ENCODE measurements at regions not wholly inside any gene's neighbourhood (a gene's known extent, or its start where the extent isn't known, plus 50 kb on each side); places are given as distances from the start of the nearest gene placed in this dataset.

- H3K27me3 ChIP-seq: no peaks in the 10 kb centered on the region
- in situ Hi-C loops (cut with MboI; ENCODE audit: low sequenced_read_pairs in 4 of 4): loop anchor here in 2 of 4 donors (10.0 to 25.0 kb wide), 2 partner anchors 208 to 211 kb away; no protein-coding TSS in a partner anchor
Measured at GRCh38 chr12:69073035-69073434, 140.1 kb upstream of the CPM start.

GRCh38 chr12:69074556-69075349 lies 141.8 kb upstream of the CPM start:
- Histone ChIP-seq H3K9me3 (no peaks in the 10 kb centered on the region), H3K36me3 (no peaks in the 10 kb centered on the region), H3K27ac (no peak overlapping the region), H3K27me3 (no peaks in the 10 kb centered on the region), H3K4me1 (no peaks in the 10 kb centered on the region), H3K4me3 (no peak overlapping the region)
- no peak for TF ChIP-seq CTCF (IDR thresholded peaks at IDR 0.05 in 4 of 5, conservative IDR thresholded peaks at IDR 0.05 in 1 of 5)
- no peak for TF ChIP-seq POLR2A (IDR thresholded peaks at IDR 0.05)
- intact Hi-C loops (cut with DNase I; ENCODE audit: low total_unique reads) (no loop called here), in situ Hi-C loops (cut with MboI; ENCODE audit: low sequenced_read_pairs in 4 of 4) (loop anchor here in 2 of 4 donors (10.0 to 25.0 kb wide), 2 partner anchors 210 to 212 kb away; no protein-coding TSS in a partner anchor)
- ATAC-seq (no peak), DNase-seq (no peak)

More at GRCh38 chr12:69073035-69073434, 140.1 kb upstream of the CPM start:
- Histone ChIP-seq H3K27ac (no peak overlapping the region), H3K9me3 (no peaks in the 10 kb centered on the region), H3K36me3 (no peaks in the 10 kb centered on the region), H3K4me1 (no peaks in the 10 kb centered on the region), H3K4me3 (no peak overlapping the region)
- no peak for ATAC-seq
- TF ChIP-seq POLR2A (IDR thresholded peaks at IDR 0.05): no peak
- TF ChIP-seq CTCF (IDR thresholded peaks at IDR 0.05 in 4 of 5, conservative IDR thresholded peaks at IDR 0.05 in 1 of 5): no peak
- DNase-seq: no peak
- intact Hi-C loops (cut with DNase I; ENCODE audit: low total_unique reads): no loop called here

- no peaks in the 10 kb centered on the region for H3K27me3 ChIP-seq
- intact Hi-C loops (cut with DNase I; ENCODE audit: low total_unique reads) (no loop called here), in situ Hi-C loops (cut with MboI; ENCODE audit: low sequenced_read_pairs in 4 of 4) (no loop called here)
- no peak overlapping the region for H3K4me3 ChIP-seq
- no peaks in the 10 kb centered on the region for H3K9me3 ChIP-seq
- H3K4me1 ChIP-seq: no peaks in the 10 kb centered on the region
- H3K27ac ChIP-seq: no peak overlapping the region
- ATAC-seq (no peak), DNase-seq (no peak)
- TF ChIP-seq CTCF (IDR thresholded peaks at IDR 0.05 in 4 of 5, conservative IDR thresholded peaks at IDR 0.05 in 1 of 5): no peak
- TF ChIP-seq POLR2A (IDR thresholded peaks at IDR 0.05): no peak
- H3K36me3 ChIP-seq: no peaks in the 10 kb centered on the region
Measured at GRCh38 chr12:69083689-69084088, 150.7 kb upstream of the CPM start.

GRCh38 chr12:69084816-69085378 lies 151.9 kb upstream of the CPM start:
- no peaks in the 10 kb centered on the region for H3K36me3 ChIP-seq
- no peak for TF ChIP-seq CTCF (IDR thresholded peaks at IDR 0.05 in 4 of 5, conservative IDR thresholded peaks at IDR 0.05 in 1 of 5)
- no peak for TF ChIP-seq POLR2A (IDR thresholded peaks at IDR 0.05)
- no peaks in the 10 kb centered on the region for H3K4me1 ChIP-seq
- H3K9me3 ChIP-seq: no peaks in the 10 kb centered on the region
- H3K27ac ChIP-seq: no peak overlapping the region
- no peak overlapping the region for H3K4me3 ChIP-seq
- in situ Hi-C loops (cut with MboI; ENCODE audit: low sequenced_read_pairs in 4 of 4) (no loop called here), intact Hi-C loops (cut with DNase I; ENCODE audit: low total_unique reads) (no loop called here)
- ATAC-seq: no peak
- DNase-seq: no peak
- H3K27me3 ChIP-seq: no peaks in the 10 kb centered on the region
